Ecto neural progenitor cell (in vitro differentiated cells): ENCODE measurements at regions not wholly inside any gene's neighbourhood (a gene's known extent, or its start where the extent isn't known, plus 50 kb on each side); places are given as distances from the start of the nearest gene placed in this dataset.
"Not testable (repeated sequence)": the region's sequence is repeated elsewhere in the genome, so short reads cannot be mapped to it uniquely, and the experiment has no call there.

ENCODE experiments used
- DNase-seq: peaks from one replicate; pipeline ENCODE4 v3.0.0-alpha.2; 2018; ENCODE audit warnings: low spot score

GRCh38 chr12:131634037-131634436, 76.9 kb upstream of the SFSWAP start:
- no peak for DNase-seq

- DNase-seq: not testable (repeated sequence)
These were observed 75.9 kb upstream of the SFSWAP start for GRCh38 chr12:131635012-131635411.

- DNase-seq: no peak
These were observed 75.3 kb upstream of the SFSWAP start for GRCh38 chr12:131635491-131636122.

GRCh38 chr12:131636266-131636665, 74.6 kb upstream of the SFSWAP start:
- no peak for DNase-seq

- peak; percentile 42 for DNase-seq
These were observed 73.7 kb upstream of the SFSWAP start for GRCh38 chr12:131636940-131637750.

GRCh38 chr12:131637986-131638385, 72.9 kb upstream of the SFSWAP start:
- DNase-seq: no peak

GRCh38 chr12:131639270-131639940, 71.5 kb upstream of the SFSWAP start:
- no peak for DNase-seq

- no peak for DNase-seq
These were observed 70.4 kb upstream of the SFSWAP start for GRCh38 chr12:131640525-131640924.

GRCh38 chr12:131641315-131641714, 69.6 kb upstream of the SFSWAP start:
- no peak for DNase-seq

GRCh38 chr12:131642101-131642540, 68.8 kb upstream of the SFSWAP start:
- DNase-seq: no peak

GRCh38 chr12:131642771-131643170, 68.1 kb upstream of the SFSWAP start:
- DNase-seq: no peak

- no peak for DNase-seq
These were observed 67.0 kb upstream of the SFSWAP start for GRCh38 chr12:131643631-131644452.

GRCh38 chr12:131644481-131644880, 66.4 kb upstream of the SFSWAP start:
- DNase-seq: no peak

GRCh38 chr12:131644917-131645316, 66.0 kb upstream of the SFSWAP start:
- DNase-seq: not testable (repeated sequence)

- DNase-seq: not testable (repeated sequence)
These were observed 65.3 kb upstream of the SFSWAP start for GRCh38 chr12:131645557-131645956.

GRCh38 chr12:131646444-131646843, 64.4 kb upstream of the SFSWAP start:
- not testable (repeated sequence) for DNase-seq

- no peak for DNase-seq
These were observed 63.2 kb upstream of the SFSWAP start for GRCh38 chr12:131647667-131648066.

GRCh38 chr12:131655469-131656174, 55.3 kb upstream of the SFSWAP start:
- DNase-seq: not testable (repeated sequence)

- not testable (repeated sequence) for DNase-seq
These were observed 54.1 kb upstream of the SFSWAP start for GRCh38 chr12:131656796-131657195.

GRCh38 chr12:131658605-131659004, 52.3 kb upstream of the SFSWAP start:
- not testable (repeated sequence) for DNase-seq

GRCh38 chr12:131659484-131659883, 51.4 kb upstream of the SFSWAP start:
- peak; percentile 43 for DNase-seq
